Tongue (tissue), 1 donor: ENCODE measurements at regions not wholly inside any gene's neighbourhood (a gene's known extent, or its start where the extent isn't known, plus 50 kb on each side); places are given as distances from the start of the nearest gene placed in this dataset.
"Not testable (repeated sequence)": the region's sequence is repeated elsewhere in the genome, so short reads cannot be mapped to it uniquely, and the experiment has no call there.

Experiments
- DNase-seq: peaks from one replicate; pipeline ENCODE4 v3.0.0-alpha.2; 2015

GRCh38 chr22:47400131-47400530 lies 637.7 kb downstream of the TBC1D22A start:
- DNase-seq, result not testable (repeated sequence)

GRCh38 chr22:47398921-47399790 lies 636.7 kb downstream of the TBC1D22A start:
- DNase-seq, result no peak

GRCh38 chr22:47398491-47398890 lies 636.0 kb downstream of the TBC1D22A start:
- peak; percentile 82 for DNase-seq

- DNase-seq, result no peak
These were observed 635.2 kb downstream of the TBC1D22A start for GRCh38 chr22:47397673-47398072.

- no peak for DNase-seq
These were observed 634.1 kb downstream of the TBC1D22A start for GRCh38 chr22:47396515-47396914.

- no peak for DNase-seq
These were observed 633.7 kb downstream of the TBC1D22A start for GRCh38 chr22:47396105-47396504.

GRCh38 chr22:47395481-47395880 lies 633.0 kb downstream of the TBC1D22A start:
- DNase-seq, result peak; percentile 27

- DNase-seq, result no peak
These were observed 632.3 kb downstream of the TBC1D22A start for GRCh38 chr22:47394504-47395440.

- DNase-seq, result no peak
These were observed 630.7 kb downstream of the TBC1D22A start for GRCh38 chr22:47393191-47393590.

- no peak for DNase-seq
These were observed 630.3 kb downstream of the TBC1D22A start for GRCh38 chr22:47392729-47393128.

- DNase-seq, result no peak
These were observed 629.6 kb downstream of the TBC1D22A start for GRCh38 chr22:47392054-47392347.

GRCh38 chr22:47391169-47392053 lies 629.0 kb downstream of the TBC1D22A start:
- no peak for DNase-seq

- no peak for DNase-seq
These were observed 627.8 kb downstream of the TBC1D22A start for GRCh38 chr22:47390026-47390970.

GRCh38 chr22:47389201-47389600 lies 626.8 kb downstream of the TBC1D22A start:
- DNase-seq, result no peak

- no peak for DNase-seq
These were observed 626.3 kb downstream of the TBC1D22A start for GRCh38 chr22:47388778-47389177.

GRCh38 chr22:47388331-47388730 lies 625.9 kb downstream of the TBC1D22A start:
- DNase-seq, result peak; percentile 45

- DNase-seq, result no peak
These were observed 624.5 kb downstream of the TBC1D22A start for GRCh38 chr22:47386812-47387510.

GRCh38 chr22:47384977-47385376 lies 622.5 kb downstream of the TBC1D22A start:
- DNase-seq, result no peak

GRCh38 chr22:47382164-47382890 lies 619.9 kb downstream of the TBC1D22A start:
- DNase-seq, result no peak

GRCh38 chr22:47381240-47381639 lies 618.8 kb downstream of the TBC1D22A start:
- no peak for DNase-seq
